ENCODE measurements at regions not wholly inside any gene's neighbourhood (a gene's known extent, or its start where the extent isn't known, plus 50 kb on each side); places are given as distances from the start of the nearest gene placed in this dataset.

GRCh38 chr5:164203581-164204225 is 698.3 kb downstream of the MAT2B start:
- H3K27me3 ChIP-seq (ENCODE audit: control insufficient read depth, insufficient read depth, low read length), result no peaks in the 10 kb centered on the region
- no peak overlapping the region for H3K4me3 ChIP-seq (ENCODE audit: insufficient read depth, low read depth, low read length)
- DNase-seq, result no peak
- no peaks in the 10 kb centered on the region for H3K36me3 ChIP-seq (replicated peaks; ENCODE audit: control insufficient read depth, insufficient read depth, low read length)

GRCh38 chr5:164204338-164204946 is 699.0 kb downstream of the MAT2B start:
- Histone ChIP-seq H3K27me3 (ENCODE audit: control insufficient read depth, insufficient read depth, low read length) (no peaks in the 10 kb centered on the region), H3K4me3 (ENCODE audit: insufficient read depth, low read depth, low read length) (no peak overlapping the region), H3K36me3 (replicated peaks; ENCODE audit: control insufficient read depth, insufficient read depth, low read length) (no peaks in the 10 kb centered on the region)
- no peak for DNase-seq

GRCh38 chr5:164206196-164206595 is 700.8 kb downstream of the MAT2B start:
- no peak overlapping the region for H3K4me3 ChIP-seq (ENCODE audit: insufficient read depth, low read depth, low read length)
- no peaks in the 10 kb centered on the region for H3K36me3 ChIP-seq (replicated peaks; ENCODE audit: control insufficient read depth, insufficient read depth, low read length)
- no peak for DNase-seq
- no peaks in the 10 kb centered on the region for H3K27me3 ChIP-seq (ENCODE audit: control insufficient read depth, insufficient read depth, low read length)

- H3K27me3 ChIP-seq (ENCODE audit: control insufficient read depth, insufficient read depth, low read length), result no peaks in the 10 kb centered on the region
- no peaks in the 10 kb centered on the region for H3K36me3 ChIP-seq (replicated peaks; ENCODE audit: control insufficient read depth, insufficient read depth, low read length)
- H3K4me3 ChIP-seq (ENCODE audit: insufficient read depth, low read depth, low read length), result no peak overlapping the region
- DNase-seq, result no peak
Measured at GRCh38 chr5:164207646-164208045, 702.2 kb downstream of the MAT2B start.

- no peak for DNase-seq
- Histone ChIP-seq H3K36me3 (replicated peaks; ENCODE audit: control insufficient read depth, insufficient read depth, low read length) (no peaks in the 10 kb centered on the region), H3K27me3 (ENCODE audit: control insufficient read depth, insufficient read depth, low read length) (no peaks in the 10 kb centered on the region), H3K4me3 (ENCODE audit: insufficient read depth, low read depth, low read length) (no peak overlapping the region)
Measured at GRCh38 chr5:164210491-164210890, 705.1 kb downstream of the MAT2B start.

- H3K36me3 ChIP-seq (replicated peaks; ENCODE audit: control insufficient read depth, insufficient read depth, low read length), result no peaks in the 10 kb centered on the region
- no peak for DNase-seq
- H3K4me3 ChIP-seq (ENCODE audit: insufficient read depth, low read depth, low read length), result no peak overlapping the region
- H3K27me3 ChIP-seq (ENCODE audit: control insufficient read depth, insufficient read depth, low read length), result no peaks in the 10 kb centered on the region
Measured at GRCh38 chr5:164214698-164215097, 709.3 kb downstream of the MAT2B start.

GRCh38 chr5:164217464-164217863 is 712.0 kb downstream of the MAT2B start:
- H3K36me3 ChIP-seq (replicated peaks; ENCODE audit: control insufficient read depth, insufficient read depth, low read length), result no peaks in the 10 kb centered on the region
- H3K27me3 ChIP-seq (ENCODE audit: control insufficient read depth, insufficient read depth, low read length), result no peaks in the 10 kb centered on the region
- no peak overlapping the region for H3K4me3 ChIP-seq (ENCODE audit: insufficient read depth, low read depth, low read length)
- no peak for DNase-seq

GRCh38 chr5:164220522-164220921 is 715.1 kb downstream of the MAT2B start:
- DNase-seq, result no peak
- H3K36me3 ChIP-seq (replicated peaks; ENCODE audit: control insufficient read depth, insufficient read depth, low read length), result no peaks in the 10 kb centered on the region
- H3K4me3 ChIP-seq (ENCODE audit: insufficient read depth, low read depth, low read length), result no peak overlapping the region
- H3K27me3 ChIP-seq (ENCODE audit: control insufficient read depth, insufficient read depth, low read length), result no peaks in the 10 kb centered on the region

- no peaks in the 10 kb centered on the region for H3K27me3 ChIP-seq (ENCODE audit: control insufficient read depth, insufficient read depth, low read length)
- no peak overlapping the region for H3K4me3 ChIP-seq (ENCODE audit: insufficient read depth, low read depth, low read length)
- H3K36me3 ChIP-seq (replicated peaks; ENCODE audit: control insufficient read depth, insufficient read depth, low read length), result no peaks in the 10 kb centered on the region
- DNase-seq, result no peak
Measured at GRCh38 chr5:164224236-164224635, 718.8 kb downstream of the MAT2B start.

GRCh38 chr5:164224772-164225171 is 719.4 kb downstream of the MAT2B start:
- DNase-seq, result no peak
- Histone ChIP-seq H3K27me3 (ENCODE audit: control insufficient read depth, insufficient read depth, low read length) (no peaks in the 10 kb centered on the region), H3K36me3 (replicated peaks; ENCODE audit: control insufficient read depth, insufficient read depth, low read length) (no peaks in the 10 kb centered on the region), H3K4me3 (ENCODE audit: insufficient read depth, low read depth, low read length) (no peak overlapping the region)

GRCh38 chr5:164230341-164230740 is 724.9 kb downstream of the MAT2B start:
- H3K4me3 ChIP-seq (ENCODE audit: insufficient read depth, low read depth, low read length), result no peak overlapping the region
- H3K36me3 ChIP-seq (replicated peaks; ENCODE audit: control insufficient read depth, insufficient read depth, low read length), result no peaks in the 10 kb centered on the region
- H3K27me3 ChIP-seq (ENCODE audit: control insufficient read depth, insufficient read depth, low read length), result no peaks in the 10 kb centered on the region
- no peak for DNase-seq

- no peak for DNase-seq
- no peak overlapping the region for H3K4me3 ChIP-seq (ENCODE audit: insufficient read depth, low read depth, low read length)
- H3K27me3 ChIP-seq (ENCODE audit: control insufficient read depth, insufficient read depth, low read length), result no peaks in the 10 kb centered on the region
- H3K36me3 ChIP-seq (replicated peaks; ENCODE audit: control insufficient read depth, insufficient read depth, low read length), result no peaks in the 10 kb centered on the region
Measured at GRCh38 chr5:164233791-164234190, 728.4 kb downstream of the MAT2B start.

- no peak for DNase-seq
- Histone ChIP-seq H3K36me3 (replicated peaks; ENCODE audit: control insufficient read depth, insufficient read depth, low read length) (no peaks in the 10 kb centered on the region), H3K27me3 (ENCODE audit: control insufficient read depth, insufficient read depth, low read length) (no peaks in the 10 kb centered on the region), H3K4me3 (ENCODE audit: insufficient read depth, low read depth, low read length) (no peak overlapping the region)
Measured at GRCh38 chr5:164234321-164234720, 728.9 kb downstream of the MAT2B start.

- H3K27me3 ChIP-seq (ENCODE audit: control insufficient read depth, insufficient read depth, low read length), result no peaks in the 10 kb centered on the region
- no peak overlapping the region for H3K4me3 ChIP-seq (ENCODE audit: insufficient read depth, low read depth, low read length)
- DNase-seq, result no peak
- no peaks in the 10 kb centered on the region for H3K36me3 ChIP-seq (replicated peaks; ENCODE audit: control insufficient read depth, insufficient read depth, low read length)
Measured at GRCh38 chr5:164235300-164235891, 730.0 kb downstream of the MAT2B start.

- H3K36me3 ChIP-seq (replicated peaks; ENCODE audit: control insufficient read depth, insufficient read depth, low read length), result no peaks in the 10 kb centered on the region
- DNase-seq, result no peak
- H3K4me3 ChIP-seq (ENCODE audit: insufficient read depth, low read depth, low read length), result no peak overlapping the region
- no peaks in the 10 kb centered on the region for H3K27me3 ChIP-seq (ENCODE audit: control insufficient read depth, insufficient read depth, low read length)
Measured at GRCh38 chr5:164237486-164237885, 732.1 kb downstream of the MAT2B start.
